ENCODE measurements at regions not wholly inside any gene's neighbourhood (a gene's known extent, or its start where the extent isn't known, plus 50 kb on each side); places are given as distances from the start of the nearest gene placed in this dataset.

- no peak overlapping the region for H3K4me3 Mint-ChIP-seq
- no peak overlapping the region for H3K27ac Mint-ChIP-seq
- no peaks in the 10 kb centered on the region for H3K4me1 Mint-ChIP-seq
- no peaks in the 10 kb centered on the region for H3K36me3 Mint-ChIP-seq (ENCODE audit: low read depth)
- peaks cover 4% of the 10 kb centered on the region for H3K27me3 Mint-ChIP-seq
- no peak for ATAC-seq
- no peak for DNase-seq
- H3K9me3 Mint-ChIP-seq = no peaks in the 10 kb centered on the region
These were observed 219.9 kb upstream of the PACRGL start for GRCh38 chr4:20480165-20480947.

DNA sequence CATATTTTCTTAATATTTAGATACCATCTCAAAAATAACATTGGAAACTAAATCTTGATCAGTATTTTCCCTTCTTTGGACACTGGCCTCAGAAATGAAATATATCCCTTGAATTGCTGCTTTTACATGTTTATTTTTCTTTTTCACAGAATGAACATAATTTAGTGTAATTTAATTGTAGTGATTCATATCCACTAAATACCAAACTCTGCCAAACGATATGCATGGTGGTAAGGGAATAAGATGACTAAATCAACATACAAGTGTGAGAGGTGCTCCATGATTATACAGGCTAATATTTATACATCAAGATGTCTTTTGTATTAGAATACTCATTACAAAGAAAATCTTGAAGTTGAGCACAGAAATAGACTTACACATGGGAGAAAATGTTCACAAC, 216.8 kb upstream of the PACRGL start:
- no peak overlapping the region for H3K4me3 Mint-ChIP-seq
- H3K36me3 Mint-ChIP-seq (ENCODE audit: low read depth) = no peaks in the 10 kb centered on the region
- H3K9me3 Mint-ChIP-seq = no peaks in the 10 kb centered on the region
- ATAC-seq (no peak), DNase-seq (no peak)
- no peaks in the 10 kb centered on the region for H3K4me1 Mint-ChIP-seq
- H3K27ac Mint-ChIP-seq = no peak overlapping the region
- H3K27me3 Mint-ChIP-seq = peaks cover 4% of the 10 kb centered on the region

DNA sequence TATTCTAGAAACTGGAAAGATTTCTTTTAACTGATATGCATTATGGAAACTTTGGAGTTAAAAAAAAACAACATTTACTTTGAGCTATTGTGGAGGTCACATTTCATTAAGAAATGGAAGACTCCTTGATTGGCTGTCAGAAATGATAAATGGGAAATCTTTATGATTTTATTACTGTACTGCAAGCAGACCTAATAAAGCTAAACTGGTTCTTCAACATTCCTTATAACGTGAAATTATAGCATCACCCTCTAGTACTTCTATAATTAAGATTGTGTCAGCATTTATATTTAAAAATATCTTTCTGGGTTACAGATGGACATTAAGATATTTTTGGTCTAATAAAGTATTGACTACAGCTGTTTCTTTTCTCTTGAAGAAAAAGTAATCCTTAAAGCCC, 213.8 kb upstream of the PACRGL start:
- Mint-ChIP-seq H3K27ac (no peak overlapping the region), H3K4me3 (no peak overlapping the region), H3K36me3 (ENCODE audit: low read depth) (no peaks in the 10 kb centered on the region), H3K9me3 (no peaks in the 10 kb centered on the region), H3K4me1 (no peaks in the 10 kb centered on the region), H3K27me3 (no peaks in the 10 kb centered on the region)
- no peak for ATAC-seq
- DNase-seq = no peak

GRCh38 chr4:20487446-20487845, 212.8 kb upstream of the PACRGL start:
- H3K9me3 Mint-ChIP-seq = no peaks in the 10 kb centered on the region
- DNase-seq (no peak), ATAC-seq (no peak)
- H3K27ac Mint-ChIP-seq = no peak overlapping the region
- no peak overlapping the region for H3K4me3 Mint-ChIP-seq
- no peaks in the 10 kb centered on the region for H3K4me1 Mint-ChIP-seq
- no peaks in the 10 kb centered on the region for H3K27me3 Mint-ChIP-seq
- H3K36me3 Mint-ChIP-seq (ENCODE audit: low read depth) = no peaks in the 10 kb centered on the region

GRCh38 chr4:20487852-20488251, 212.4 kb upstream of the PACRGL start:
- Mint-ChIP-seq H3K9me3 (no peaks in the 10 kb centered on the region), H3K4me1 (no peaks in the 10 kb centered on the region), H3K27ac (no peak overlapping the region), H3K27me3 (no peaks in the 10 kb centered on the region), H3K4me3 (no peak overlapping the region), H3K36me3 (ENCODE audit: low read depth) (no peaks in the 10 kb centered on the region)
- ATAC-seq (no peak), DNase-seq (no peak)

- Mint-ChIP-seq H3K36me3 (ENCODE audit: low read depth) (no peaks in the 10 kb centered on the region), H3K4me1 (no peaks in the 10 kb centered on the region), H3K4me3 (no peak overlapping the region), H3K27ac (no peak overlapping the region), H3K27me3 (no peaks in the 10 kb centered on the region), H3K9me3 (peaks cover 6% of the 10 kb centered on the region)
- ATAC-seq (no peak), DNase-seq (no peak)
These were observed 209.5 kb upstream of the PACRGL start for GRCh38 chr4:20490734-20491133.

DNA sequence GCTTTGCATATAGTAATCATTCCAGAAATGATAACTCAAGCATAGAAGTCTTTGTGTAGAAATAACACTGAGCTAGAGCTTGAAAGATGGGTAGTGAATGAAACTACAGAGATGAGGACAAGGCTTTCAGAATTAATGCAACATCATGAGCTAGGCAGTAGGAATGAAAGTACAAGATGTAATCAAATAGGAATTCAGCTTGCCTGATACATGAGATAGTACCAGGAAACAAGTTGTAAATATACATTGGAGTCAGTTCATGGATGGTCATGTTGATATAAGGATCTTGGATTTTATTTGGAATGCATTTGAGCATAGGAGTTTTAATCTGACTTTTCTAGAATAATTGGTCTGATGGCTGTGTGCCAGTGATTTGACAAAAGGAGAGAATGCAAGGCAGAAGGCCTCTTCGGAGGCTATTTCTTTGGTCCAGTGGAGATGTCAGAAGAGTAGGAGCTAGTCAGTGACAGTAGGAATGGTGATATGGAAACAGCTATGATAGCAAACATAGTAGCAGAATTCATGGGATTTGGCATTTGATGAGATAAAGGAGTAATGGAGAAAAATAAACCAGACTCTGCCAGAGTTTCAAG, 206.4 kb upstream of the PACRGL start:
- peaks cover 6% of the 10 kb centered on the region for H3K9me3 Mint-ChIP-seq
- no peak for DNase-seq

GRCh38 chr4:20496068-20496467, 204.2 kb upstream of the PACRGL start:
- ATAC-seq (no peak), DNase-seq (no peak)
- H3K27me3 Mint-ChIP-seq = no peaks in the 10 kb centered on the region
- H3K4me1 Mint-ChIP-seq = no peaks in the 10 kb centered on the region
- peaks cover 6% of the 10 kb centered on the region for H3K9me3 Mint-ChIP-seq
- H3K4me3 Mint-ChIP-seq = no peak overlapping the region
- no peak overlapping the region for H3K27ac Mint-ChIP-seq
- no peaks in the 10 kb centered on the region for H3K36me3 Mint-ChIP-seq (ENCODE audit: low read depth)

More for the DNA sequence above, 206.4 kb upstream of the PACRGL start:
- Mint-ChIP-seq H3K4me1 (no peaks in the 10 kb centered on the region), H3K36me3 (ENCODE audit: low read depth) (no peaks in the 10 kb centered on the region), H3K27me3 (no peaks in the 10 kb centered on the region), H3K27ac (no peak overlapping the region), H3K4me3 (no peak overlapping the region)
- no peak for ATAC-seq

DNA sequence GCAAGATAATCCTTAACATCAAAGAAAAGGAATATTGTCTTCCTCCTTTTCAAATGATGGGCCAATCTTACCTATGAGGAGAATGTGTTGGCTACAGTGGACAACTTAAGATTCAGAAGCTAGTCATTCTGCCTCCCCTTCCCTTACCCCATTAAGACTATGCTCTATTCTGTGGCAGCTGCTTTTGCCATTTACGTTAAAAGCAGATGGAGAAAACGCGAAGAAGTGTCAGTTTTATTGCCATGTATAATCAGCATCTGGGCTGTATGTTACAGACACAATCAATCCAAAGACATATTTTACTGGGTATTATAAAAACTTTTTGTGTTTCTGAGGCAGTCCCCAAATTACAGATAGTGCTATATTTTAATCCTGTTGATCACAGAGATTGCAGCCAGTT, 196.1 kb upstream of the PACRGL start:
- ATAC-seq = no peak
- no peak overlapping the region for H3K4me3 Mint-ChIP-seq
- no peak overlapping the region for H3K27ac Mint-ChIP-seq
- no peaks in the 10 kb centered on the region for H3K4me1 Mint-ChIP-seq
- H3K36me3 Mint-ChIP-seq (ENCODE audit: low read depth) = no peaks in the 10 kb centered on the region
- DNase-seq = no peak
- H3K27me3 Mint-ChIP-seq = no peaks in the 10 kb centered on the region
- no peaks in the 10 kb centered on the region for H3K9me3 Mint-ChIP-seq

DNA sequence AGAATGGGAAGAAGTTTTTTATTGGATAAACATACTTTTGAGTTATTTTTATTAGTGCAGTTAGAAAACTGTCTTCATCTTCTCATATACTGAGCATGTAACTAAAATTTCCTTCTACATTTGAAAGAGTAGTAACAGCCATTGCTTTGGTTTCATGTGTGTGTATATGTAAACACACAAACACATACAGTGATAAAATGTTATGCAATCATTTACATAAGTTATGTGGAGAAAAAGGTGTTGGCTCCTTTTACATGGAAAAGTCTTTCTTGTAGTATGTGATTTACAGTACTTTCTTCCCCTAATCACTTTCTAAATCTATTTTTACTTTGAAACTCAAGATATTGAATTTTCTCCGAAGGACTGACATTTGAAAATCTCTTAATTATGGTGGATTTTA, 194.3 kb upstream of the PACRGL start:
- H3K27ac Mint-ChIP-seq = no peak overlapping the region
- DNase-seq (no peak), ATAC-seq (no peak)

GRCh38 chr4:20506827-20507226, 193.4 kb upstream of the PACRGL start:
- DNase-seq = no peak
- no peaks in the 10 kb centered on the region for H3K4me1 Mint-ChIP-seq
- no peaks in the 10 kb centered on the region for H3K27me3 Mint-ChIP-seq
- H3K36me3 Mint-ChIP-seq (ENCODE audit: low read depth) = no peaks in the 10 kb centered on the region
- H3K27ac Mint-ChIP-seq = no peak overlapping the region
- H3K4me3 Mint-ChIP-seq = no peak overlapping the region
- no peak for ATAC-seq
- H3K9me3 Mint-ChIP-seq = no peaks in the 10 kb centered on the region

More for the DNA sequence above, 194.3 kb upstream of the PACRGL start:
- no peaks in the 10 kb centered on the region for H3K36me3 Mint-ChIP-seq (ENCODE audit: low read depth)
- H3K27me3 Mint-ChIP-seq = no peaks in the 10 kb centered on the region
- no peaks in the 10 kb centered on the region for H3K9me3 Mint-ChIP-seq
- H3K4me3 Mint-ChIP-seq = no peak overlapping the region
- no peaks in the 10 kb centered on the region for H3K4me1 Mint-ChIP-seq

DNA sequence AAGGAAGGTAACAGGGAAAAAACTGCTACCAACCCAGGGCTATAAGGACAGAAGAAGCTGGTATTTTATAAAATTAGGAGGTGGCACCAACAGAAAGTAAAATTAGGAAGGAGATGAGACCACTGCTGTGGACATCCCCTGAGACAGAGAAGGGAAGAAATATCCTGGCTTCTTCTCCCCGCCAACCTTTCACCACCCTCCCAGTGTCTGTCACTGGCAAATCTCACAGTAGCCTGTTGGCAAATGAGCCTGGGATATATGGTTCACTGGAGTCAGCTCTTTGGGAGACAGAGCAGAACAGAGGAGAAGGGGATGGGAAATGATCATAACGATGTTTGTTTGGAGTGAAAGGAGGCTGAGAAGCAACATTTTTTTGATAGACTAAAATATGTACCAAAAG, 190.9 kb upstream of the PACRGL start:
- ATAC-seq = no peak
- Mint-ChIP-seq H3K27me3 (no peaks in the 10 kb centered on the region), H3K4me1 (no peaks in the 10 kb centered on the region), H3K9me3 (no peaks in the 10 kb centered on the region), H3K4me3 (no peak overlapping the region), H3K36me3 (ENCODE audit: low read depth) (no peaks in the 10 kb centered on the region), H3K27ac (no peak overlapping the region)
- DNase-seq = no peak

DNA sequence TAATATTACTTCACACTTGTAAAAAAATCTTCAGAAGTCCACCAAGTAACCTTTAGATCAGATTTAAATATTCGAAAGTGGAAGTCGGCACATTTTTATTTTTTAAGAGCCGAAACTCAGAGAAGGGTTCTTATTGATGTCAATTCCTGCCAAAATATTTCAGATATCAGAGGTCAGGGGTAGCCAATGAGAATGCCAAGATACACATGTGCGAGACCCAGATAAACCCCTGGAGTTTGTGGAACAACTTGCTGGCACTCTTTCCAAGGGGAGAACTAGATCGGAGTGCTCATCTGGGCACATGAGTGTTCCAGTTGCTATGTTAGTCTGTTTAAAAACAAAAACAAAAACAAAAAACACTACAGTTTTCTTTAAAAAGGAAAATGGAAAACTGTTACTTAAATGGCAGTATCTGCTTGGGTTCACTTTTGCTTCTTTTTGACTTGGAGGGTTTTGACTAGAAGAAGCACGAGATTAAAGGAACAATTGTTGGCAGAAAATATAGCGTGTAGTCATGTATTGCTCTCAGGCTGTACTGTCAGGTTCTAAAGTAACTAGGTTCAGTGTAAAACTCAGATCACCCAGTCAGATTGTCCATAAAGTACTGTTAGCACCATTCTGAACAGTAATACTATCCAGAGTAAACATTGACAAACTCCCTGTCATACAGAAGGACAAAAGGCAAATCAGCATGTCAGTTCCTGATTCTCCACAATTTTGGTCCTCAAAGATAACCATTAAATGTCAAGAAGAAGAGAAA, 188.0 kb upstream of the PACRGL start:
- no peaks in the 10 kb centered on the region for H3K4me1 Mint-ChIP-seq
- no peak overlapping the region for H3K27ac Mint-ChIP-seq
- H3K36me3 Mint-ChIP-seq (ENCODE audit: low read depth) = no peaks in the 10 kb centered on the region
- H3K4me3 Mint-ChIP-seq = no peak overlapping the region
- DNase-seq (no peak), ATAC-seq (no peak)
- no peaks in the 10 kb centered on the region for H3K9me3 Mint-ChIP-seq
- no peaks in the 10 kb centered on the region for H3K27me3 Mint-ChIP-seq

- no peaks in the 10 kb centered on the region for H3K36me3 Mint-ChIP-seq (ENCODE audit: low read depth)
- no peaks in the 10 kb centered on the region for H3K4me1 Mint-ChIP-seq
- no peaks in the 10 kb centered on the region for H3K9me3 Mint-ChIP-seq
- H3K27ac Mint-ChIP-seq = no peak overlapping the region
- DNase-seq (no peak), ATAC-seq (no peak)
- H3K27me3 Mint-ChIP-seq = no peaks in the 10 kb centered on the region
- H3K4me3 Mint-ChIP-seq = no peak overlapping the region
These were observed 187.3 kb upstream of the PACRGL start for GRCh38 chr4:20512985-20513384.

- Mint-ChIP-seq H3K36me3 (ENCODE audit: low read depth) (no peaks in the 10 kb centered on the region), H3K9me3 (no peaks in the 10 kb centered on the region), H3K4me1 (no peaks in the 10 kb centered on the region), H3K4me3 (no peak overlapping the region), H3K27ac (no peak overlapping the region), H3K27me3 (no peaks in the 10 kb centered on the region)
- no peak for ATAC-seq
- no peak for DNase-seq
These were observed 179.4 kb upstream of the PACRGL start for GRCh38 chr4:20520901-20521300.

Data from activated naive CD8-positive, alpha-beta T cell treated with anti-CD3 and anti-CD28 coated beads, Interleukin-2, amount 50 U/mL, for 24 hours (primary cell).